Kidney epithelial cell (primary cell): ENCODE measurements at regions not wholly inside any gene's neighbourhood (a gene's known extent, or its start where the extent isn't known, plus 50 kb on each side); places are given as distances from the start of the nearest gene placed in this dataset.

Experiments used
- DNase-seq: peaks from one replicate; pipeline ENCODE4 v3.0.0-alpha.2; 2010; ENCODE audit warnings: low read depth
- H3K27me3 ChIP-seq: 2 replicates; pipeline ENCODE4 v1.6.0; 2011; ENCODE audit warnings: low read length; ENCODE audit not compliant: control insufficient read depth, insufficient read depth
- H3K36me3 ChIP-seq: 2 replicates; pipeline ENCODE4 v1.5.1; 2011; ENCODE audit warnings: low read length; ENCODE audit not compliant: control insufficient read depth, insufficient read depth
- H3K4me3 ChIP-seq: 2 replicates; pipeline ENCODE4 v1.5.1; 2011; ENCODE audit warnings: low read depth, mild to moderate bottlenecking, control low read depth, low read length
- CTCF ChIP-seq: IDR thresholded peaks from 2 replicates; pipeline ENCODE4 v1.5.1; 2011; ENCODE audit warnings: mild to moderate bottlenecking, moderate library complexity, low read length, control low read depth, inconsistent platforms; ENCODE audit not compliant: insufficient read depth, poor library complexity, severe bottlenecking

- Histone ChIP-seq H3K4me3 (no peak overlapping the region), H3K27me3 (no peaks in the 10 kb centered on the region), H3K36me3 (no peaks in the 10 kb centered on the region)
- DNase-seq, result no peak
- no peak for TF ChIP-seq CTCF
Measured at GRCh38 chr6:12477616-12478015, 187.5 kb downstream of the EDN1 start.

GRCh38 chr6:12478921-12479320, 188.8 kb downstream of the EDN1 start:
- no peak for TF ChIP-seq CTCF
- Histone ChIP-seq H3K36me3 (no peaks in the 10 kb centered on the region), H3K4me3 (no peak overlapping the region), H3K27me3 (no peaks in the 10 kb centered on the region)
- no peak for DNase-seq

GRCh38 chr6:12479451-12479850, 189.3 kb downstream of the EDN1 start:
- DNase-seq, result no peak
- no peak for TF ChIP-seq CTCF
- H3K4me3 ChIP-seq, result no peak overlapping the region
- H3K27me3 ChIP-seq, result no peaks in the 10 kb centered on the region
- H3K36me3 ChIP-seq, result no peaks in the 10 kb centered on the region

GRCh38 chr6:12479881-12480280, 189.7 kb downstream of the EDN1 start:
- no peak overlapping the region for H3K4me3 ChIP-seq
- no peak for DNase-seq
- no peaks in the 10 kb centered on the region for H3K36me3 ChIP-seq
- no peaks in the 10 kb centered on the region for H3K27me3 ChIP-seq
- no peak for TF ChIP-seq CTCF

GRCh38 chr6:12480379-12480778, 190.2 kb downstream of the EDN1 start:
- Histone ChIP-seq H3K27me3 (no peaks in the 10 kb centered on the region), H3K4me3 (no peak overlapping the region), H3K36me3 (no peaks in the 10 kb centered on the region)
- TF ChIP-seq CTCF, result no peak
- DNase-seq, result no peak

GRCh38 chr6:12481292-12481691, 191.1 kb downstream of the EDN1 start:
- DNase-seq, result no peak
- no peak for TF ChIP-seq CTCF
- Histone ChIP-seq H3K36me3 (no peaks in the 10 kb centered on the region), H3K27me3 (no peaks in the 10 kb centered on the region), H3K4me3 (no peak overlapping the region)
